IMR-90 (cell line): ENCODE measurements at regions not wholly inside any gene's neighbourhood (a gene's known extent, or its start where the extent isn't known, plus 50 kb on each side); places are given as distances from the start of the nearest gene placed in this dataset.

Experiments
- BHLHE40 ChIP-seq: fragments of 150-350 bp; IDR thresholded peaks from 2 replicates; pipeline ENCODE4 v1.6.1; 2016; ENCODE audit warnings: mild to moderate bottlenecking, low read depth, low read length
- CEBPB ChIP-seq: IDR thresholded peaks from 2 replicates; pipeline ENCODE4 v1.6.1; 2012; ENCODE audit warnings: low read depth, low read length, improper control_type of control experiment
- CTCF ChIP-seq: conservative IDR thresholded peaks from 2 replicates; pipeline ENCODE4 v1.5.1; 2012; ENCODE audit warnings: mild to moderate bottlenecking, low read depth, low read length, improper control_type of control experiment
- ELK1 ChIP-seq: fragments of 150-350 bp; IDR thresholded peaks from 2 replicates; pipeline ENCODE4 v1.6.1; 2016; ENCODE audit warnings: low read depth, mild to moderate bottlenecking, low read length, moderate library complexity, borderline replicate concordance
- POLR2A ChIP-seq: IDR thresholded peaks from 2 replicates; pipeline ENCODE4 v1.6.1; 2012; ENCODE audit warnings: mild to moderate bottlenecking, low read depth, low read length
- RCOR1 ChIP-seq: IDR thresholded peaks from 2 replicates; pipeline ENCODE4 v1.6.1; 2012; ENCODE audit warnings: mild to moderate bottlenecking, low read length, improper control_type of control experiment; ENCODE audit not compliant: insufficient replicate concordance

- TF ChIP-seq CTCF = no peak
- no peak for TF ChIP-seq CEBPB
- no peak for TF ChIP-seq POLR2A
- TF ChIP-seq RCOR1 = no peak
- TF ChIP-seq BHLHE40 = no peak
- no peak for TF ChIP-seq ELK1
Observed at GRCh38 chr3:99324636-99325203, 313.7 kb upstream of the COL8A1 start.
